ENCODE measurements at regions not wholly inside any gene's neighbourhood (a gene's known extent, or its start where the extent isn't known, plus 50 kb on each side); places are given as distances from the start of the nearest gene placed in this dataset.
"Not testable (repeated sequence)": the region's sequence is repeated elsewhere in the genome, so short reads cannot be mapped to it uniquely, and the experiment has no call there.

- no peaks in the 10 kb centered on the region for H3K9me3 ChIP-seq (ENCODE audit: insufficient read depth, low read depth, low read length)
- no peak overlapping the region for H3K27ac ChIP-seq (ENCODE audit: low read depth, low read length)
- H3K4me1 ChIP-seq (ENCODE audit: insufficient read depth, low read length): peaks cover 15% of the 10 kb centered on the region; the same call in 1 of the 2 replicates
- H3K4me3 ChIP-seq (ENCODE audit: low read length): no peak overlapping the region
- no peak overlapping the region for H3K9ac ChIP-seq (ENCODE audit: low read depth, low read length)
- no peaks in the 10 kb centered on the region for H3K27me3 ChIP-seq (ENCODE audit: insufficient read depth, low read length)
- H3K36me3 ChIP-seq (ENCODE audit: insufficient read depth, low read length): no peaks in the 10 kb centered on the region
- WGBS: 94% methylated on average over 8 of the region's 8 CpGs
These were observed 500.0 kb downstream of the SPATA31D1 start for GRCh38 chr9:82488313-82489200.

- 96% methylated on average over 4 of the region's 5 CpGs for WGBS
- Histone ChIP-seq H3K4me1 (ENCODE audit: insufficient read depth, low read length) (peaks cover 15% of the 10 kb centered on the region; the same call in 1 of the 2 replicates), H3K27ac (ENCODE audit: low read depth, low read length) (no peak overlapping the region), H3K36me3 (ENCODE audit: insufficient read depth, low read length) (no peaks in the 10 kb centered on the region), H3K9me3 (ENCODE audit: insufficient read depth, low read depth, low read length) (no peaks in the 10 kb centered on the region), H3K4me3 (ENCODE audit: low read length) (no peak overlapping the region), H3K9ac (ENCODE audit: low read depth, low read length) (no peak overlapping the region), H3K27me3 (ENCODE audit: insufficient read depth, low read length) (no peaks in the 10 kb centered on the region)
These were observed 500.7 kb downstream of the SPATA31D1 start for GRCh38 chr9:82489201-82489821.

GRCh38 chr9:82490019-82490499 is 501.5 kb downstream of the SPATA31D1 start:
- H3K36me3 ChIP-seq (ENCODE audit: insufficient read depth, low read length): no peaks in the 10 kb centered on the region
- no peak overlapping the region for H3K4me3 ChIP-seq (ENCODE audit: low read length)

GRCh38 chr9:82490821-82491220 is 502.2 kb downstream of the SPATA31D1 start:
- H3K9me3 ChIP-seq (ENCODE audit: insufficient read depth, low read depth, low read length); H3K27ac ChIP-seq (ENCODE audit: low read depth, low read length): not testable (repeated sequence)
- WGBS: 95% methylated on average over 5 of the region's 5 CpGs

More at GRCh38 chr9:82490019-82490499, 501.5 kb downstream of the SPATA31D1 start:
- no peak overlapping the region for H3K27ac ChIP-seq (ENCODE audit: low read depth, low read length)
- no peaks in the 10 kb centered on the region for H3K9me3 ChIP-seq (ENCODE audit: insufficient read depth, low read depth, low read length)
- H3K4me1 ChIP-seq (ENCODE audit: insufficient read depth, low read length): peaks cover 15% of the 10 kb centered on the region; the same call in 1 of the 2 replicates
- no peaks in the 10 kb centered on the region for H3K27me3 ChIP-seq (ENCODE audit: insufficient read depth, low read length)
- H3K9ac ChIP-seq (ENCODE audit: low read depth, low read length): no peak overlapping the region
- WGBS: 65% methylated on average over 4 of the region's 4 CpGs

DNA sequence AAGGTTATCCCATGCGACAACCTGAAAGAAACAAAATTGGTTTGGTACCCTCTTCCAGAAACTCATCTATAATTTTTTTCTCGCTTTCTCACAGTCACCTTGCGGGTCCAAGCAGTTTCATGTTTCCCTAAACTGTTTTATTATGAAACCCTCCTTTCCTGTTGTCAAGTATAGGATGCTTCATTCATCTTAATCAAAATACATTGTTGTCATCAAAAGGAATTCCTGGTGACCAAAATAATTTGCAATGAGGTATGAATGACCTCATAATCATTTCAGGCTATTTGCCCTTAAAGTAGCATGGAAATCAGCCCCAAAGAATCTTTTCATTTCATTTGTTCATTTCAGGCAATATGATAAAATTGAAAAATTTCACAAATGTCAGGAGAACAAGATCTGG is 503.0 kb downstream of the SPATA31D1 start:
- Histone ChIP-seq H3K36me3 (ENCODE audit: insufficient read depth, low read length) (no peaks in the 10 kb centered on the region), H3K9me3 (ENCODE audit: insufficient read depth, low read depth, low read length) (no peaks in the 10 kb centered on the region), H3K9ac (ENCODE audit: low read depth, low read length) (no peak overlapping the region), H3K4me3 (ENCODE audit: low read length) (no peak overlapping the region), H3K27me3 (ENCODE audit: insufficient read depth, low read length) (no peaks in the 10 kb centered on the region), H3K4me1 (ENCODE audit: insufficient read depth, low read length) (peaks cover 15% of the 10 kb centered on the region; the same call in 1 of the 2 replicates), H3K27ac (ENCODE audit: low read depth, low read length) (no peak overlapping the region)
- 98% methylated on average over 3 of the region's 3 CpGs for WGBS

More at GRCh38 chr9:82490821-82491220, 502.2 kb downstream of the SPATA31D1 start:
- H3K36me3 ChIP-seq (ENCODE audit: insufficient read depth, low read length); H3K27me3 ChIP-seq (ENCODE audit: insufficient read depth, low read length); H3K9ac ChIP-seq (ENCODE audit: low read depth, low read length); H3K4me3 ChIP-seq (ENCODE audit: low read length): not testable (repeated sequence)
- H3K4me1 ChIP-seq (ENCODE audit: insufficient read depth, low read length): peaks cover 15% of the 10 kb centered on the region; the same call in 1 of the 2 replicates

DNA sequence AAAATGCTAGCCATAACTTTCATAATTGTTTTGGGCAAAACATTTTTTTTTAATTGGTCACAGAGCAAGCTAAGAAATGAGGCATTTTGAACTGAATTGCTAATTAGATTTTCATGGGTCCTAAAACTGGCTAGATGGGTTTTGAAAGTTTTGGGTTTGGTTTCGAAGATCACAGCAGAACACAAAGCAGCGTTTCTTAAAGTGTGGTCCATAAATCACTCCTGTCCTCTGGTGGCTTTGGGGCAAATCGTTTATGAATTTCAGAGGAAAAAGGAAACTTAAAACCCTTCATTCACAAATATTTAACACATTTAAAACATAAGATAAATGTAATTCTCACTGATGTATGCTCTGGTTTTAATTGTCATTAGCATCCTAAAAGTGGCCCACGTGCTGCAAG is 503.7 kb downstream of the SPATA31D1 start:
- Histone ChIP-seq H3K9ac (ENCODE audit: low read depth, low read length) (no peak overlapping the region), H3K4me1 (ENCODE audit: insufficient read depth, low read length) (peaks cover 15% of the 10 kb centered on the region; the same call in 1 of the 2 replicates), H3K9me3 (ENCODE audit: insufficient read depth, low read depth, low read length) (no peaks in the 10 kb centered on the region), H3K36me3 (ENCODE audit: insufficient read depth, low read length) (no peaks in the 10 kb centered on the region), H3K27ac (ENCODE audit: low read depth, low read length) (no peak overlapping the region), H3K4me3 (ENCODE audit: low read length) (no peak overlapping the region), H3K27me3 (ENCODE audit: insufficient read depth, low read length) (no peaks in the 10 kb centered on the region)
- 81% methylated on average over 4 of the region's 4 CpGs for WGBS

GRCh38 chr9:82495884-82496777 is 507.6 kb downstream of the SPATA31D1 start:
- WGBS: 97% methylated on average over 16 of the region's 16 CpGs
- no peak overlapping the region for H3K4me3 ChIP-seq (ENCODE audit: low read length)

DNA sequence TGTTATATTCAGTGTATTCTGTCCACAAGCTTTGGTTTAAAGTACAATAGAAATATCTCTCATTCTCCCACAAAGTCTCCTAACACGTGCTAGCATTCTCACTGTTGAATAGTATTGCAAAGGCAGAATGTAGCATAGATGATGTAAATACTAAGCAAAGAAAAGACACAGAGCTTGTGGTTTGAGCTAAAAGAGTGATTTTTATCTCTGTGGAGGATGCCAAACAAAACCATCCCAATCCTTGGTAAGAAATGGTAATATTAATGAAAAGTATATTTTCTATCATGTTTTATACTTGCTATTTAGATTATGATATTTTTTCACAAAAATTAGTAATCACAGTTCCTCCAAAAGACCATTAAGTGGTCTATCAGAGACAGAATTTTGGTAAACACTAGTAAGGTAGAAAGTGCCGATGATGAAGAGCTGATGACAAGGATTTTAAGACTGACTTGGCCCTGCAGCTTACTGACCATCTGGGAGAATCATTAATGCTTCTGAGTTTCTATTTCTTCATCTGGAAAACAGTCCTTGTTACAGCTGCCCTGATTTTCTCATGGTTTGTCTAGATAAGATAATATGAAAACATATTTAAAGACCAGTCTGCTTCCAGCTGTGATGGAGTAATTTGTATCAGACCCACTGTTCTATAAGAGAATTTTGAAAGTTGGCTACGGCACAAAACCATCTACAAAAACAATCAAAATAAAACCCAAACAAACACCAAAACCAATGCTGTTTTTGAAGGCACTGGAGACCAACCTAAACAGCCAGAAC is 510.2 kb downstream of the SPATA31D1 start:
- H3K4me3 ChIP-seq (ENCODE audit: low read length): no peak overlapping the region
- no peaks in the 10 kb centered on the region for H3K27me3 ChIP-seq (ENCODE audit: insufficient read depth, low read length)
- no peak overlapping the region for H3K27ac ChIP-seq (ENCODE audit: low read depth, low read length)
- no peaks in the 10 kb centered on the region for H3K36me3 ChIP-seq (ENCODE audit: insufficient read depth, low read length)
- no peaks in the 10 kb centered on the region for H3K9me3 ChIP-seq (ENCODE audit: insufficient read depth, low read depth, low read length)
- no peak overlapping the region for H3K9ac ChIP-seq (ENCODE audit: low read depth, low read length)
- no peaks in the 10 kb centered on the region for H3K4me1 ChIP-seq (ENCODE audit: insufficient read depth, low read length)
- WGBS: 100% methylated on average over 2 of the region's 3 CpGs

More at GRCh38 chr9:82495884-82496777, 507.6 kb downstream of the SPATA31D1 start:
- H3K27me3 ChIP-seq (ENCODE audit: insufficient read depth, low read length): no peaks in the 10 kb centered on the region
- no peaks in the 10 kb centered on the region for H3K36me3 ChIP-seq (ENCODE audit: insufficient read depth, low read length)
- H3K9ac ChIP-seq (ENCODE audit: low read depth, low read length): no peak overlapping the region
- no peak overlapping the region for H3K27ac ChIP-seq (ENCODE audit: low read depth, low read length)
- H3K4me1 ChIP-seq (ENCODE audit: insufficient read depth, low read length): no peaks in the 10 kb centered on the region
- H3K9me3 ChIP-seq (ENCODE audit: insufficient read depth, low read depth, low read length): no peaks in the 10 kb centered on the region

DNA sequence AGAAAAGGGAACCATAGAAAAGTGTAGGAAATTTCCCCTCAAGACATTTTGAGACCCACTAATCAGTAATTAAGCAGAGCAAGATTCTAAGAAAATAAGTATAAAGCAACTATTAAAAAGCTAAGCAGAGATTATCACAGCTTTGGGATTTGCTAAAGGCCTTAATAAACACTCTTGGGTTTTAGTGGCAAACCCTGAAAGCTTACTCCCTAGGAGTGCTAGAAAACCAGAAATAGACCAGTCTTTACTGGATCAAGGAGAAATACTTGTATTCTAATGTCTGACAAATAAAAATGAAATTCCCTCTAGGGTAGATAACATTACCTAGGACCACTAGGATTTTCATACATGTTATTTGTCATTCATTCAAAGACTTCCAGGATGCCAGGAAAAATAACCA is 510.8 kb downstream of the SPATA31D1 start:
- no peaks in the 10 kb centered on the region for H3K9me3 ChIP-seq (ENCODE audit: insufficient read depth, low read depth, low read length)
- no peak overlapping the region for H3K27ac ChIP-seq (ENCODE audit: low read depth, low read length)
- H3K9ac ChIP-seq (ENCODE audit: low read depth, low read length): no peak overlapping the region
- H3K27me3 ChIP-seq (ENCODE audit: insufficient read depth, low read length): no peaks in the 10 kb centered on the region
- no peaks in the 10 kb centered on the region for H3K36me3 ChIP-seq (ENCODE audit: insufficient read depth, low read length)
- no peak overlapping the region for H3K4me3 ChIP-seq (ENCODE audit: low read length)
- H3K4me1 ChIP-seq (ENCODE audit: insufficient read depth, low read length): no peaks in the 10 kb centered on the region

DNA sequence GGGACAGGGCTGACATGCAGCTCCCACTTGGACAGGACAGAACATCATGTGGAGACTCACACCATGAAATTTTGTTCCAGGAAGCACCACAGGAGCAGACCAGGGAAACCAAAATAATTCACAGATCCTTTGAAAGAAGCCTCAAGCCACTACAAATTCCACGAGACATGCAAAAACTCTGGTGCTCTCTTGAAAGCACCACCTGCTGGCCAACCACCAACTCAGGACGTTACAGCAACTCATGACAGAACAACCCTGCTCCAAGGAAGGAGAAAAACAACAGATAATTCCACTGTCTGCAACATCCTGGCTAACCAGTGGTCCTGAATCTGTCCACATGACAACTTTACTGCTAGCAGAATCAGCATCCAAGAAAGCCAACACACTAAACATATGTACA is 516.0 kb downstream of the SPATA31D1 start:
- Histone ChIP-seq H3K4me1 (ENCODE audit: insufficient read depth, low read length) (no peaks in the 10 kb centered on the region), H3K4me3 (ENCODE audit: low read length) (no peak overlapping the region), H3K27me3 (ENCODE audit: insufficient read depth, low read length) (no peaks in the 10 kb centered on the region), H3K9ac (ENCODE audit: low read depth, low read length) (no peak overlapping the region), H3K36me3 (ENCODE audit: insufficient read depth, low read length) (no peaks in the 10 kb centered on the region), H3K27ac (ENCODE audit: low read depth, low read length) (no peak overlapping the region), H3K9me3 (ENCODE audit: insufficient read depth, low read depth, low read length) (no peaks in the 10 kb centered on the region)
- 81% methylated on average over 2 of the region's 2 CpGs for WGBS

Measured in HUES64 (cell line).